Esophagus muscularis mucosa (tissue), 3 donors: ENCODE measurements at regions not wholly inside any gene's neighbourhood (a gene's known extent, or its start where the extent isn't known, plus 50 kb on each side); places are given as distances from the start of the nearest gene placed in this dataset.

Experiments
- POLR2AphosphoS5 ChIP-seq, 2 donors: sonication (generic); formaldehyde crosslinking; IDR thresholded peaks; one replicate each; pipeline ENCODE4 v1.6.1; 2017; ENCODE audit warnings: antibody characterized with exemption in 2 of 2
- TF ChIP-seq, protein P1 (sequence below), 3 experiments: fragments of 200-600 bp in 2 of 3; fragments of 450-650 bp in 1 of 3; sonication (generic) in 2 of 3; IDR thresholded peaks; one replicate each; pipeline ENCODE4 v1.5.1; 2017 to 2019; ENCODE audit warnings: antibody characterized with exemption in 3 of 3, mild to moderate bottlenecking in 2 of 3, moderate library complexity in 1 of 3

DNA sequence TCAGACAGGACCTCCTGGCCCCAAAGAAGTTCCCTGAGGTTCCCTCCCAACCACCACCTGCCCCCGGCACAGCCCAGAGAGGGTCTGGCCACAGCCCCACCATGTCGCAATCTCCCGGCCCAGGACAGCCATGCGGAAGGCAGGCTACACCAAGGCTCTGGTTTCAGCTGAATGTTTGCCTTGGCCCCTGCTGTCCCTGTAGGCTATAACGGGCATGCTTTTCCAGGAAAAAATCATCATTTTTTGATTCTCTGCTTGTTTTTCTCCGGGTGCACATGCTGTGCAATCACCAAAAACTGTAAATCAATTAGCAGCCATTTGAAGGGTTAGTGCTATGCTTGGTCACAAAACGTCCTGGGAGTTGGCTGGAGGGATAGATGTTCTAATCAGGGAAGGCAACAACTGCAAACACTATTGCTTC is 142.7 kb upstream of the IGF1R start:
- TF ChIP-seq, protein P1, sequence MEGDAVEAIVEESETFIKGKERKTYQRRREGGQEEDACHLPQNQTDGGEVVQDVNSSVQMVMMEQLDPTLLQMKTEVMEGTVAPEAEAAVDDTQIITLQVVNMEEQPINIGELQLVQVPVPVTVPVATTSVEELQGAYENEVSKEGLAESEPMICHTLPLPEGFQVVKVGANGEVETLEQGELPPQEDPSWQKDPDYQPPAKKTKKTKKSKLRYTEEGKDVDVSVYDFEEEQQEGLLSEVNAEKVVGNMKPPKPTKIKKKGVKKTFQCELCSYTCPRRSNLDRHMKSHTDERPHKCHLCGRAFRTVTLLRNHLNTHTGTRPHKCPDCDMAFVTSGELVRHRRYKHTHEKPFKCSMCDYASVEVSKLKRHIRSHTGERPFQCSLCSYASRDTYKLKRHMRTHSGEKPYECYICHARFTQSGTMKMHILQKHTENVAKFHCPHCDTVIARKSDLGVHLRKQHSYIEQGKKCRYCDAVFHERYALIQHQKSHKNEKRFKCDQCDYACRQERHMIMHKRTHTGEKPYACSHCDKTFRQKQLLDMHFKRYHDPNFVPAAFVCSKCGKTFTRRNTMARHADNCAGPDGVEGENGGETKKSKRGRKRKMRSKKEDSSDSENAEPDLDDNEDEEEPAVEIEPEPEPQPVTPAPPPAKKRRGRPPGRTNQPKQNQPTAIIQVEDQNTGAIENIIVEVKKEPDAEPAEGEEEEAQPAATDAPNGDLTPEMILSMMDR (IDR thresholded peaks at IDR 0.05), result no peak
- no peak for TF ChIP-seq POLR2AphosphoS5 (IDR thresholded peaks at IDR 0.05)
